K562 (cell line): ENCODE measurements at regions not wholly inside any gene's neighbourhood (a gene's known extent, or its start where the extent isn't known, plus 50 kb on each side); places are given as distances from the start of the nearest gene placed in this dataset.
A peak's percentile ranks its signal among the peaks of the same experiment; 100 is the strongest.

Source experiments
- ATAC-seq: fragments of 200-7000 bp; cut with Tn5 transposase; 3 replicates; pipeline ENCODE4 v1.9.1; 2020; ENCODE audit warnings: moderate library complexity
- BruUV-seq: library from RNA; stranded (reverse); fragments of 400-500 nt; replicated peaks from 2 replicates; lab custom pipeline; 2021; lab: Mats Ljungman, UMichigan
- CTCF ChIA-PET: fragments of 300-600 bp; formaldehyde crosslinking; extraction: SDS; loops from one replicate; lab custom pipeline; 2021; ENCODE audit warnings: low intra/inter-chr PET ratio; lab: Yijun Ruan, JAX
- POLR2A ChIA-PET: fragments of 300-600, 350-650 bp; sonication (Branson Sonifier 250); formaldehyde crosslinking; extraction: SDS; loops from one replicate; lab custom pipeline; 2021; ENCODE audit warnings: antibody characterized with exemption, inconsistent platforms; lab: Yijun Ruan, JAX
- DNase-seq, 4 experiments: peaks; one replicate each; pipeline versions ENCODE4 v3.0.0 to v3.0.0-alpha.2; 2011 to 2018; ENCODE audit warnings: low spot score in 3 of 4, mixed read lengths in 3 of 4; ENCODE audit errors: extremely low read depth in 1 of 4
- FAIRE-seq: peaks from 2 replicates; lab custom pipeline; 2011; peaks lifted over from hg19 to GRCh38; lab: Jason Lieb, UNC
- H2AFZ ChIP-seq: 2 replicates; pipeline ENCODE4 v1.6.0; 2011; ENCODE audit warnings: low read depth, low read length, control low read depth, inconsistent platforms
- H3K27ac ChIP-seq: fragments of 200-600 bp; 3 replicates; pipeline ENCODE4 v1.8.0; 2011; ENCODE audit warnings: low read depth, mild to moderate bottlenecking, control low read depth, inconsistent platforms, low read length, moderate library complexity, mixed read lengths; ENCODE audit errors: extremely low read depth
- H3K27me3 ChIP-seq, 2 experiments: fragments of 300-600 bp in 1 of 2; 2 replicates in 1 of 2; 3 replicates in 1 of 2; pipeline versions ENCODE4 v1.6.0 to v1.8.0; 2011; ENCODE audit warnings: inconsistent platforms in 2 of 2, low read length in 2 of 2, mild to moderate bottlenecking in 1 of 2, mixed read lengths in 1 of 2, moderate library complexity in 1 of 2; ENCODE audit not compliant: control insufficient read depth in 2 of 2, insufficient read depth in 2 of 2
- H3K36me3 ChIP-seq: fragments of 300-600 bp; 3 replicates; pipeline ENCODE4 v1.8.0; 2011; ENCODE audit warnings: mild to moderate bottlenecking, low read length, inconsistent platforms; ENCODE audit not compliant: control insufficient read depth, insufficient read depth
- H3K4me1 ChIP-seq, 2 experiments: fragments of 200-600 bp in 1 of 2; replicated peaks in 1 of 2; 2 replicates in 1 of 2; 3 replicates in 1 of 2; pipeline versions ENCODE4 v1.5.1 to v1.8.0; 2011; ENCODE audit warnings: inconsistent platforms in 2 of 2, low read length in 2 of 2, mild to moderate bottlenecking in 1 of 2, mixed read lengths in 1 of 2, moderate library complexity in 1 of 2; ENCODE audit not compliant: control insufficient read depth in 2 of 2, insufficient read depth in 2 of 2
- H3K4me2 ChIP-seq: 2 replicates; pipeline ENCODE4 v1.6.1; 2011; ENCODE audit warnings: low read length, control low read depth, inconsistent platforms, mixed read lengths; ENCODE audit not compliant: insufficient read depth
- H3K4me3 ChIP-seq: fragments of 200-600 bp; sonication (generic), shearing (Covaris generic); 2 replicates; pipeline ENCODE4 v1.5.1; 2016; ENCODE audit warnings: control low read depth, inconsistent platforms
- H3K79me2 ChIP-seq: fragments of 200-600 bp; 3 replicates; pipeline ENCODE4 v1.8.0; 2011; ENCODE audit warnings: low read length, inconsistent platforms; ENCODE audit not compliant: control insufficient read depth, insufficient read depth
- H3K9ac ChIP-seq, 2 experiments: 2 replicates each; pipeline versions ENCODE4 v1.6.0 to v1.6.1; 2011; ENCODE audit warnings: low read depth in 2 of 2, low read length in 2 of 2, control low read depth in 1 of 2, inconsistent platforms in 1 of 2, mild to moderate bottlenecking in 1 of 2, mixed read lengths in 1 of 2; ENCODE audit not compliant: insufficient read depth in 1 of 2
- H3K9me1 ChIP-seq: one replicate; pipeline ENCODE4 v1.6.0; 2011; ENCODE audit warnings: inconsistent platforms, mild to moderate bottlenecking, low read length, moderate library complexity; ENCODE audit not compliant: control insufficient read depth, insufficient read depth
- H3K9me3 ChIP-seq: replicated peaks from 2 replicates; pipeline ENCODE4 v1.5.1; 2011; ENCODE audit warnings: low read depth, low read length, inconsistent platforms; ENCODE audit not compliant: control insufficient read depth, insufficient read depth
- H4K20me1 ChIP-seq: replicated peaks from 2 replicates; pipeline ENCODE4 v1.6.1; 2011; ENCODE audit warnings: low read length, inconsistent platforms, mixed read lengths; ENCODE audit not compliant: control insufficient read depth, insufficient read depth
- ATF3 ChIP-seq, 2 experiments: fragments of 450-650 bp in 1 of 2; sonication (generic) in 1 of 2; formaldehyde crosslinking in 1 of 2; IDR thresholded peaks in 1 of 2; conservative IDR thresholded peaks in 1 of 2; 2 replicates each; pipeline versions ENCODE4 v1.6.1 to v1.8.1; 2016 to 2023; ENCODE audit warnings: mild to moderate bottlenecking in 2 of 2, moderate library complexity in 2 of 2, inconsistent platforms in 1 of 2, missing genetic modification reagents in 1 of 2
- CEBPG ChIP-seq, 3 experiments: fragments of 200-800 bp in 1 of 3; sonication (Bioruptor generic) in 1 of 3; sonication (generic) in 1 of 3; formaldehyde crosslinking in 1 of 3; IDR thresholded peaks in 2 of 3; conservative IDR thresholded peaks in 1 of 3; 2 replicates each; pipeline versions ENCODE4 v1.6.1 to v1.8.0; 2016 to 2022; ENCODE audit warnings: missing compliant biosample characterization in 2 of 3, missing genetic modification characterization in 2 of 3, mild to moderate bottlenecking in 1 of 3, missing genetic modification reagents in 1 of 3
- HNRNPUL1 ChIP-seq: fragments of 200-400 bp; formaldehyde crosslinking; IDR thresholded peaks from 2 replicates; pipeline ENCODE4 v1.6.1; 2017; ENCODE audit warnings: low read length
- PHF20 ChIP-seq: fragments of 450-650 bp; IDR thresholded peaks from 2 replicates; pipeline ENCODE4 v1.6.1; 2018; ENCODE audit not compliant: partially characterized antibody
- ZKSCAN3 ChIP-seq: fragments of 250-450 bp; sonication (Bioruptor Pico); IDR thresholded peaks from 2 replicates; pipeline ENCODE4 v1.4.0; 2020
- ZNF282 ChIP-seq: sonication (generic); formaldehyde crosslinking; IDR thresholded peaks from 2 replicates; pipeline ENCODE4 v1.8.1; 2023; ENCODE audit warnings: missing genetic modification reagents
- WGBS: fragments of 100-300 bp; shearing (Covaris generic); methylation state at CpG from one replicate; pipeline ENCODE4 v1.1.6; 2016; ENCODE audit warnings: low coverage, mixed read lengths; ENCODE audit not compliant: insufficient coverage; ENCODE audit errors: missing lambda C conversion rate; 5-methylcytosine and 5-hydroxymethylcytosine counted together
- in situ Hi-C: fragments of 300-500 bp; cut with MboI; formaldehyde crosslinking; loops from 4 replicates; pipeline ENCODE4 v1.15.0; 2018; ENCODE audit warnings: inconsistent platforms, mixed read lengths
- intact Hi-C: fragments of 100-400 bp; cut with micrococcal nuclease; formaldehyde crosslinking; loops from 2 replicates; pipeline ENCODE4 v1.14.2; 2022

GRCh38 chr6:142530566-142530965, 228.8 kb downstream of the ADGRG6 start:
- no peak for FAIRE-seq
- Histone ChIP-seq H2AFZ (no peak overlapping the region), H3K79me2 (no peaks in the 10 kb centered on the region), H3K9me1 (no peaks in the 10 kb centered on the region), H4K20me1 (no peaks in the 10 kb centered on the region), H3K27me3 (no peaks in the 10 kb centered on the region), H3K4me2 (no peak overlapping the region), H3K9me3 (peaks cover 3% of the 10 kb centered on the region; the same call in 1 of the 2 replicates), H3K4me1 (no peaks in the 10 kb centered on the region), H3K36me3 (no peaks in the 10 kb centered on the region), H3K9ac (no peak overlapping the region), H3K4me3 (no peak overlapping the region), H3K27ac (no peak overlapping the region)
- DNase-seq = no peak
- intact Hi-C loops (no loop called here), in situ Hi-C loops (no loop called here)
- TF ChIP-seq CEBPG (CRISPR knock-in tag; IDR thresholded peaks at IDR 0.05) (no peak), CEBPG (tag; conservative IDR thresholded peaks at IDR 0.05 in 1 of 2, IDR thresholded peaks at IDR 0.05 in 1 of 2) (peak in 1 of 2 experiments; percentile 54; a peak in 2 of 4 replicates), ZKSCAN3 (CRISPR knock-in tag) (no peak), ATF3 (IDR thresholded peaks at IDR 0.05) (peak; percentile 64), ATF3 (CRISPR knock-in tag; conservative IDR thresholded peaks at IDR 0.05) (no peak)
- peak; percentile 58; the same call in 2 of the 3 replicates for ATAC-seq
- 0% methylated on average over 3 of the region's 3 CpGs for WGBS
- ChIA-PET POLR2A (no interaction called here), CTCF (no interaction called here)
- BruUV-seq = no TSS peak

- Histone ChIP-seq H3K79me2 (no peaks in the 10 kb centered on the region), H3K9me3 (peaks cover 3% of the 10 kb centered on the region; the same call in 1 of the 2 replicates), H3K9me1 (no peaks in the 10 kb centered on the region), H3K27ac (no peak overlapping the region), H2AFZ (no peak overlapping the region), H3K9ac (no peak overlapping the region), H3K4me3 (no peak overlapping the region), H3K4me2 (no peak overlapping the region), H4K20me1 (no peaks in the 10 kb centered on the region), H3K36me3 (no peaks in the 10 kb centered on the region), H3K27me3 (no peaks in the 10 kb centered on the region), H3K4me1 (no peaks in the 10 kb centered on the region)
- intact Hi-C loops (no loop called here), in situ Hi-C loops (no loop called here)
- no TSS peak for BruUV-seq
- no peak for TF ChIP-seq HNRNPUL1
- TF ChIP-seq PHF20 = no peak
- TF ChIP-seq ZNF282 (CRISPR knock-in tag) = no peak
- ChIA-PET CTCF (no interaction called here), POLR2A (no interaction called here)
- DNase-seq (no peak), FAIRE-seq (no peak), ATAC-seq (no peak)
- 0% methylated on average over 1 of the region's 1 CpG for WGBS
Observed at GRCh38 chr6:142531727-142532126, 229.9 kb downstream of the ADGRG6 start.
